ENCODE measurements at regions not wholly inside any gene's neighbourhood (a gene's known extent, or its start where the extent isn't known, plus 50 kb on each side); places are given as distances from the start of the nearest gene placed in this dataset.

- TF ChIP-seq, protein P1, sequence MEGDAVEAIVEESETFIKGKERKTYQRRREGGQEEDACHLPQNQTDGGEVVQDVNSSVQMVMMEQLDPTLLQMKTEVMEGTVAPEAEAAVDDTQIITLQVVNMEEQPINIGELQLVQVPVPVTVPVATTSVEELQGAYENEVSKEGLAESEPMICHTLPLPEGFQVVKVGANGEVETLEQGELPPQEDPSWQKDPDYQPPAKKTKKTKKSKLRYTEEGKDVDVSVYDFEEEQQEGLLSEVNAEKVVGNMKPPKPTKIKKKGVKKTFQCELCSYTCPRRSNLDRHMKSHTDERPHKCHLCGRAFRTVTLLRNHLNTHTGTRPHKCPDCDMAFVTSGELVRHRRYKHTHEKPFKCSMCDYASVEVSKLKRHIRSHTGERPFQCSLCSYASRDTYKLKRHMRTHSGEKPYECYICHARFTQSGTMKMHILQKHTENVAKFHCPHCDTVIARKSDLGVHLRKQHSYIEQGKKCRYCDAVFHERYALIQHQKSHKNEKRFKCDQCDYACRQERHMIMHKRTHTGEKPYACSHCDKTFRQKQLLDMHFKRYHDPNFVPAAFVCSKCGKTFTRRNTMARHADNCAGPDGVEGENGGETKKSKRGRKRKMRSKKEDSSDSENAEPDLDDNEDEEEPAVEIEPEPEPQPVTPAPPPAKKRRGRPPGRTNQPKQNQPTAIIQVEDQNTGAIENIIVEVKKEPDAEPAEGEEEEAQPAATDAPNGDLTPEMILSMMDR (conservative IDR thresholded peaks at IDR 0.05): no peak
- TF ChIP-seq EZH2 (IDR thresholded peaks at IDR 0.05; ENCODE audit: low read depth): no peak
Observed at GRCh38 chr10:107984581-107984980, 820.1 kb upstream of the SORCS1 start.

All from PC-9 (cell line).